HEK293 (cell line): ENCODE measurements at regions not wholly inside any gene's neighbourhood (a gene's known extent, or its start where the extent isn't known, plus 50 kb on each side); places are given as distances from the start of the nearest gene placed in this dataset.

Experiments used
- BCL11A ChIP-seq: fragments of 450-650 bp; formaldehyde crosslinking; IDR thresholded peaks from 2 replicates; pipeline ENCODE4 v1.5.1; 2016; ENCODE audit warnings: low read depth, missing biosample characterization, missing genetic modification characterization
- CTCF ChIP-seq: fragments of 450-650 bp; formaldehyde crosslinking; IDR thresholded peaks from 2 replicates; pipeline ENCODE4 v1.5.1; 2016; ENCODE audit warnings: missing biosample characterization, missing genetic modification characterization
- FEZF1 ChIP-seq: fragments of 450-650 bp; formaldehyde crosslinking; IDR thresholded peaks from 2 replicates; pipeline ENCODE4 v1.5.1; 2016; ENCODE audit warnings: missing biosample characterization, missing genetic modification characterization
- SETDB1 ChIP-seq: IDR thresholded peaks from one replicate; pipeline ENCODE4 v1.6.1; 2017; ENCODE audit warnings: mild to moderate bottlenecking, low read length, moderate library complexity, mixed read lengths; ENCODE audit not compliant: insufficient read length
- ZBTB8A ChIP-seq: fragments of 450-650 bp; formaldehyde crosslinking; IDR thresholded peaks from 2 replicates; pipeline ENCODE4 v1.5.1; 2016; ENCODE audit warnings: missing biosample characterization, missing genetic modification characterization
- ZNF174 ChIP-seq: fragments of 450-650 bp; formaldehyde crosslinking; IDR thresholded peaks from 2 replicates; pipeline ENCODE4 v1.5.0; 2017; ENCODE audit warnings: missing biosample characterization, mild to moderate bottlenecking, missing genetic modification characterization
- ZNF610 ChIP-seq: fragments of 450-650 bp; formaldehyde crosslinking; IDR thresholded peaks from 2 replicates; pipeline ENCODE4 v1.5.1; 2016; ENCODE audit warnings: missing biosample characterization, missing genetic modification characterization, borderline replicate concordance

DNA sequence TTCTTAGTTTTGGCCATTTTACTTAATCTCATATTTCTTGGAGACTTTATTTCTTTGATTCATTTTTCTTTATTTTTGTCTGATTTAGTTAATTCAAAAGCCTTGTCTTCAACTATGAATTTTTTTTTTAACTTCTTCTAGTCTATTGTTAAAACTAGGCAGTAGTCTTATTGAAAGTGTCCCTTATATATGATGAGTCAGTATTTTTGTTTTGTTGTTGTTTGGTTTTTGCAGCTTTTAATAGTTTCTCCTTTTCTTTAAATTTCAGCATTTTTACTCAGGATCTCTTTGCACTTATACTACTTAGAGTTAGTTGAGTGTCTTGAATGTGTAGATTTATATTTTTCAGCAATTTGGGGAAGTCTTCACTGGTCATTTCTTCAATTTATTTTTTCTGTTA, 758.5 kb upstream of the CDH8 start:
- TF ChIP-seq CTCF (tag by site-specific recombination) (no peak), ZBTB8A (tag by site-specific recombination) (no peak), SETDB1 (no peak), ZNF174 (no peak), ZNF610 (tag by site-specific recombination) (no peak), FEZF1 (tag by site-specific recombination) (no peak), BCL11A (no peak)
